HG02763 (cell line): ENCODE measurements at regions not wholly inside any gene's neighbourhood (a gene's known extent, or its start where the extent isn't known, plus 50 kb on each side); places are given as distances from the start of the nearest gene placed in this dataset.
A peak's percentile ranks its signal among the peaks of the same experiment; 100 is the strongest.
"Not testable (repeated sequence)": the region's sequence is repeated elsewhere in the genome, so short reads cannot be mapped to it uniquely, and the experiment has no call there.

ENCODE experiments used
- ATAC-seq: cut with Tn5 transposase; IDR thresholded peaks from one replicate; pipeline ENCODE4 v1.9.1; 2021; ENCODE audit warnings: mild to moderate bottlenecking, moderate library complexity; ENCODE audit not compliant: unreplicated experiment

- ATAC-seq: no peak
These were observed 49.9 kb upstream of the CAPRIN1 start for GRCh38 chr11:34001557-34002064.

DNA sequence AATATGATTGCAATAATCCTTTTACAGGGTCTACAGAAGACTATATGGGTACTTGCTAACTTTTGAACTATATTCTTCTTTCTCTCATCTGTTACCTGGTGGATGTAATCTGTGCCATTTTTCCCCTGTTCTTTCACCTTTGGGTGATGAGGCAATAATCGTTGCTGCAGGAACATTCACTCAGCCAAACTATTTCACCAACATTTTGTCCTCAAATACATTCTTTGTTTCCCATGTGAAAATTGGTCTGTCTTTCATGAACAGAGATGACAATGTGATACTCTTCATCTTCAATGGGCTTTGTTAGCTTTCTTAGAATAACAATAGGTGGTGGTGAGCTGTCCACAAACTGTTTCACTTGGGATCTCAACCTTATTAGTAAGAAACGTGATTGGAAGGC lies 52.1 kb upstream of the CAPRIN1 start:
- no peak for ATAC-seq

DNA sequence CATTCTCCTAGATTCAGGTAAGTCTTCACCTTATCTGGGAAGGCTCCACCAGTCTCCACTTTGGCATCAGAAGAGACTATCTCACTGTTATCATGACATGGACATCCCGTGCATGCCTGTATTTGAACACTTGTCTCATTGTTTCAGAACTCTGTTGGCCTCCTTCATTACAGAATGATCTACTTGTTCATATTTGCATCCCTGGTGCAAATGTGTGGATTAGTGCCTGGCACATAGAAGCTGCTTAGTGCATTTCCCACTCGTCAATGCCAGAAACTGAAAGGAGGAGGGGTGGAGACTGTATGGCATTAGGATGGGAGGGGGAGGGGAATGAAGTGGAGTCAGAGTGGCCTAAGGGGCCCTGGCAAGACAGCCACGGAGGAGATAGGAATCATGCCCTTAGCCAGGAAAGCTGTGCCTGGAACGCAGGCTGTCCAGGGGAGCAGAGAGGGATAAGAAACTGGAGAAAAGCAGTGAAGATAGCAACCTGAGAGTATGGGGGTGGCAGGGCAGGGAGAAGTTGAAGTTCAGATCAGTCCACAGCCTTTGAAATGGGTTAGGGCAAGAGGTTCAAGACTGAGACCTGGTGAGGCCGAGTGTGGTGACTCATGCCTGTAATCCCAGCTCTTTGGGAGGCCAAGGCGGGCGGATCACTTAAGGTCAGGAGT lies 53.8 kb upstream of the CAPRIN1 start:
- ATAC-seq: no peak

- peak; percentile 68 for ATAC-seq
These were observed 54.8 kb upstream of the CAPRIN1 start for GRCh38 chr11:33996498-33997454.

DNA sequence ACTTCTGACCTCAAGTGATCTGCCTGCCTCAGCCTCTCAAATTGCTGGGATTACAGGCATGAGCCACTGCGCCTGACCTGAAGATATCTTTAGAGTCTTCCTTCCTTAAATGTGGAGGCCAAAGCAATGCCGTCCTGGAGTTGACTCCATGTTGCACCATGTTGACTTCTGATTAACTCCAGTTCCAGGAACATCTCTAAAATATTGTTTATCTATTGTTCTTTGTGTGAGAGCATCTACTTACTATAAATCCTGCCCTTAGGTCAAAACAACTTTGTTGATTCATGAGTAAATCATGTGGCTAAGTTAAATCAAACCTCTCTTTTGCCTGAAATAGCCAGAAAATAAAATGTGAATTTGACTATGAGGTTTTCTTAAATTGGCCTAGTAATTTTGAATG lies 56.6 kb upstream of the CAPRIN1 start:
- no peak for ATAC-seq

DNA sequence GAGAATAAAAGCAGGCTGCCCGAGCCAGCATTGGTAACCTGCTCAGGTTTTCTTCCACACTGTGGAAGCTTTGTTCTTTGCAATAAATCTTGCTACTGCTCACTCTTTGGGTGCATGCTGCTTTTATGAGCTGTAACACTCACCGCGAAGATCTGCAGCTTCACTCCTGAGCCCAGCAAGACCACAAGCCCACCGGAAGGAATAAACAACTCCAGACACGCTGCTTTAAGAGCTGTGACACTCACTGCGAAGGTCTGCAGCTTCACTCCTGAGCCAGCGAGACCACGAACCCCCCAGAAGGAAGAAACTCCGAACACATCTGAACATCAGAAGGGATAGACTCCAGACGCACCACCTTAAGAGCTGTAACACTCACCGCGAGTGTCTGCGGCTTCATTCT lies 60.4 kb upstream of the CAPRIN1 start:
- not testable (repeated sequence) for ATAC-seq

DNA sequence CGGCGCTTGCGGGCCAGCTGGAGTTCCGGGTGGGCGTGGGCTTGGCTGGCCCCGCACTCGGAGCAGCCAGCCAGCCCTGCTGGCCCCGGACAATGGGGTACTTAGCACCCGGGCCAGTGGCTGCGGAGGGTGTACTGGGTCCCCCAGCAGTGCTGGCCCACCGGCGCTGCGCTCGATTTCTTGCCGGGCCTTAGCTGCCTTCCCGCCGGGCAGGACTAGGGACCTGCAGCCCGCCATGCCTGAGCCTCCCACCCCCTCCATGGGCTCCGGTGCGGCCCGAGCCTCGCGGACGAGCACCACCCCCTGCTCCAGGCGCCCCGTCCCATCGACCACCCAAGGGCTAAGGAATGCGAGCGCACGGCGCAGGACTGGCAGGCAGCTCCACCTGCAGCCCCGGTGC lies 61.4 kb upstream of the CAPRIN1 start:
- not testable (repeated sequence) for ATAC-seq

DNA sequence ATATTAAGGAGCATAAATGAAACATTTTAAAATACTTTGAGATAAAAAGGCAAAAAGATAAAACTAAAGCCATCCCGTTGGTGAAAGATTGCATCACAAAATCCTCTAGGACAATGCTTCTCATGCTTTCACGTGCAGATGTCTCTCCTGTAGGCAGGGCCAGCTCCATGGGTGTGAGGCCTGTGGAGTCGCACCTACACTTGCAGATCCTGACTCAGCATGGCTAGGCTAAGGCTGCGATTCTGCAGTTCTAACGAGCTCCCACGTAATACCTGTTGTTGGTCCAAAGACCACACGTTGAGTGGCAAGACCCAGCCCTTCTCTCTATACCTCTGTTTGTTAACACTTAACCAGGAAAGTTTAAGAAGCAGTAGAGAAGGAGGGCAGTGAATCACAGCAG lies 62.1 kb upstream of the CAPRIN1 start:
- ATAC-seq: no peak

DNA sequence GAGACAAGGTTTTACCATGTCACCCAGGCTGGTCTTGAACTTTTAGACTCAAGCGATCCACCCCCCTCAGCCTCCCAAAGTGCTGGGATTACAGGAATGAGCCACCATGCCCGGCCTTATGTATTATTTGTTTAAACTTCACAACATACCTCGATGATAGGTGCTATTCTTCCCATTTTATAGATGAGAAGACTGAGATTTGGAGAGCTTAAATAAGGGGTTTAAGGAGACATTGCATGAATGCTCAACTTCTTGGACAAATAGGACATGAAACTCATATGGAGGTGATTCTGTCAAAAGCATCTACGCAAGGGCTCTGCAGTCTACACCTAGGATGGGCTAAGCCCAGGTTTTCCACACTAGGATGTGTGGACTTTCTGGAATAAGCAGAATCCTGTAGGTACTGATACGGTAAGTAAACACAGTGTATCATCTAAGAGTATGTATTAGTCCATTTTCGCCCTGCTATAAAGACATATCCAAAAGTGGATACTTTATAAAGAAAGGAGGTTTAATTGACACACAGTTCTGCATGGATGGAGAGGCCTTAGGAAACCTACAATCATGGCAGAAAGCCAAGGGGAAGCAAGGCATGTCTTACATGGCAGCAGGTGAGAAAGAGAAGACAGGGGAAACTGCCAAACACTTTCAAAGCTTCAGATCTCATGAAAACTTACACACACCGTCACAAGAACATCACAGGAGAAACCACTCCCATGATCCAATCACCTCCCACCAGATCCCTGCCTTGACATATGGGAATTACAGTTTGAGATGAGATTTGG lies 62.8 kb upstream of the CAPRIN1 start:
- no peak for ATAC-seq

DNA sequence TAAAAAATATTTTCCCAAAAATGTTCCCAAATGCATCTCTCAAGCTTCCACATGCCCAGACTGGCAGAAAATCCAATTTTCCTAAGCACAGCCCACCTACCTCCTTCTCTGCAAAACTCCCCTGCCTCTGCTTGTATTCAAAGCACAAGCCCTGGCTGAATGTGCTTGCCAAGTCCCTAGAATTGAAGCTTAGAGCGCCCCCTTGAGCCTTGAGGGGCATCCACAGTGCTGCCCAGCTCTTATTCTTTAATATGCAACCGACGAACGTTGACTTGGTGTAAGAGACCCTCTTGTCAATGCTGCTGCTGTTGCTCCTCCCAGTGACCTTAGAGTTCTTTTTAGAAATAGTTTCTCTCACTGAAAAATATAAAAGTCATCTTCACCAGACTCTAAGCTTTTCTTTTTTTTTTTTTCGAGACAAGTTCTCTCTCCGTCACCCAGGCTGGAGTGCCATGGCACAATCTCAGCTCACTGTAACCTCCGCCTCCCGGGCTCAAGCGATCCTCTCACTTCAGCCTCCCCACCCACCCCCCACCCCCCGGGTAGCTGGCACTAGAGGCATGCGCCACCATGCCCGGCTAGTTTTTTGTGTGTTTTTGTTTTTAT lies 63.5 kb upstream of the CAPRIN1 start:
- ATAC-seq: no peak

DNA sequence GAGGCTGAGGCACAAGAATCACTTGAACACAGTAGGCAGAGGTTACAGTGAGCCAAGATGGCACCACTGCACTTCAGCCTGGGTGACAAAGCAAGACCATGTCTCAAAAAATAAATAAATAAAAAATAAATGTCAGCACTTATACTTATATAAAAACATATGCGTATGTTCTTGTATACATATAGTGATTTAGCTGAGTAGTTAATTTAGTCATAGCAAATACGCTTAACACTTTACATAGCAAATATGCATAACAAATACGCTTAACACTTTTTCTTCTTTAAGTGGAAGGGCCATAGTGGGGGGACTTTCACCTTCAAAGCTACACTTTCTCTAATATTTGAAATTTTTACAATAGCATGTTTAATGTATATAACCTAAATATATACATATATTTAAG lies 64.0 kb upstream of the CAPRIN1 start:
- no peak for ATAC-seq

GRCh38 chr11:33986597-33987501 lies 64.7 kb upstream of the CAPRIN1 start:
- not testable (repeated sequence) for ATAC-seq

DNA sequence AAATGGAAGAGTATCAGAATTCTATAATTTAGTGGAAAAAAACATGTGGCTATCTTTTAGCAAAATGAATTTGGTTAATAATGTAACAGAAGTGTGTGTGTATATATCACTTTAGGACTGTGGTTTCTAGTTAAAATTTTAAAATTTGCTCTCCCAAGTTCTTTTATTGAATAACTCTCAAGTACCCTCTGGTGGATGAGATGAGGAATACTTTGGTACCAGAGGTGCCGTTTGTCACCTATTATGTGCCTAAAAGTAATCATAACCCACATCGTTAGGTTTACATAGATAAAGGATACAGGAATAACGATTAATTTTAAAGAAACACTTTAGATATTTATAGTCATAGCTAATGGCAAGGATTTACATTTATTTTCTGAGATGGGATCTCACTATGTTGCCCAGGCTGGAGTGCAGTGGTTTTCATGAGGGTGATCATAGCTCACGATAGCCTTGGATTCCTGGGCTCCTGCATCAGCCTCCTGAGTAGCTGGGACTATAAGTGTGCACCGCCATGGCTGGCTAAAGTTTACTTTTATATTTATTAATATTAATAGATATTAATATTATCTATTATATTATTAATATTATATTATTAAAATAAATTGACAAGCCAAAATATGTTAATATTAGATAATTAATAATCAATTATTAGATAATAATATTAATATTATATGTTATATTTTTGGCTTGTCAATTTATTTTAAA lies 66.7 kb upstream of the CAPRIN1 start:
- ATAC-seq: no peak

DNA sequence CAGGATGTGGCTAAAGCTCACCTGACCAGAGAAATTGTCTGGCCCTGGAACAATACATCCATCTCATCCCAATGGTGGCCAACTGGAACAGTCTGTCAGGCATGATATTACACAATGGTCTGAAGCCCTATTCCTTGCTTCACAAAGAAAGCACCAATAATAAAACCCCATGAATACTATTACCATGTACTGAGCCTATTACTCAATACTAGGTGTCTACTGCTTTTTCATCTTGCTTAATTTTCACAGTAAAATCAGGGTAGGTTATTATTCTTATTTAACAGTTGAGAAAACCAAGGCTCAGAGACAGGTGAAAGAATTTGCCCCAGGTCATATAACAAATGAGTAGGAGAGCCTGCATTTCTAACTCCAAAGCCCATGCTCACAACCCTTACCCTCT lies 68.9 kb upstream of the CAPRIN1 start:
- no peak for ATAC-seq

DNA sequence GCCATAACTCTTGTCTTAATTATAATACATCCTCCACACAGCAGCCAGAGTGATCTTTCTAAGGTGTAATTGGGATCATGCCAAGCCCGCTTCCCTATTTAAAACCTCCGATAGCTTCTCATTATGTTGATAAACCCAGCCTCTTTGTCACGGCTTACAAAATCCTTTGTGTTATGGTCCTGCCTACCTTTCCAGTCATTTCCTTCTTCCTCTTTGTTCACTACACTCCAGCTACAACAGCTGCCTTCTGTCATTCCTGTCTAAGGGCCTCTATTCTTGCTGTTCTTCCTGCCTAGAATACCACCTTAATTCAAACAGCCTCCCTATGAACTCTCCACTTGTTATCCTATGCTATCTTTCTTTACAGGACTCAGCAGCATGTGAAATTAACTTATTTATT lies 70.6 kb upstream of the CAPRIN1 start:
- no peak for ATAC-seq

DNA sequence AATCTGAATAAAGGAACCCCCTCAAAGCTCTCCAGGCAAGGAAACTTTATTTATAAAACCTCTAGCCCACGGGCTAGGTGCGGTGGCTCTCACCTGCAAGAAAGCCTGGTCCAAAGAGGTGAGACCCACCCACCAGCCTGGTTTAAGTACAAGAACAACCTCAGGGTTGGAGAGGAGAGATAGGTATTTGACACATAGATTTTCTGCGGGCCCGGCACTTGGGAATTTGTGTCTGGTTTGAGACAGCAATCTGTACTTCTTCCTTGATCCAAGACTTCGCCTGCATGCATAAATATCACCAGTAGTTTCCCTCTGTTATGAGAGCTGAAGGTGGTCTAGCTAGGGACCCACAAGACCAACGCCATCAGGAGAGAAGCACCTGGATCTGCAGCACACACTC lies 73.2 kb upstream of the CAPRIN1 start:
- ATAC-seq: no peak

GRCh38 chr11:33977676-33978075 lies 73.9 kb upstream of the CAPRIN1 start:
- ATAC-seq: no peak

DNA sequence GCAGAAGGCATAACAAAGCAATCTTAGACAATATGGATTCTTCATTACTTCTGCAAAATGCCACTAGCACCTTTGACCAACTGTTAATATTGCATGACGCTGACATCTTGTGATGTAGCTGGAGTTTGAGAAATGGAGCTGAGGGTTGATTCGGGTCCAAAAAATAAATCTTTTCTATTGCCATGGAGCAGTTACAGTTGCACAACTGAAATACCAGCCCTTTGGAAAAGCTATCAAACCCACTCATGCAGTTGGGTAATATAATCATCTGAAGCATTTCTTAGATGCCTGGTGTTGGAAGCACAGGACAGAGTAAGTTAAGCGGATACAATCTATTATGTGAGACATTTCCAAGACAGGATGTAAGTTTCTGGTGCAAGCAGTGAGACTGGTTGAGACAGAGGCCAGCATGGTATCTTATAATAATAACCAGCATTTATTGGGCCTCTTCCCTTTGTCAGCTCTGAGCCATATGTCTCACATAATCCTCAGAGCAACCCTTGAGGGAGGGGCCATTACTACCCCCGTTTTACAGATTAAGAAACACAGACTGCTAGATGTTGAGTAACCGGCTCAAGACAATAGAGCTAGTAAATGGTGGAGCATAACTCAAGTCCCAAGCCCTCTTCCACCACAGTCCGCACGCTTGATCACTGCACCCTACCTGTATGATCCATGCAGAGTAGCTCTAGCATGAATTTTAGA lies 74.9 kb upstream of the CAPRIN1 start:
- ATAC-seq: no peak

DNA sequence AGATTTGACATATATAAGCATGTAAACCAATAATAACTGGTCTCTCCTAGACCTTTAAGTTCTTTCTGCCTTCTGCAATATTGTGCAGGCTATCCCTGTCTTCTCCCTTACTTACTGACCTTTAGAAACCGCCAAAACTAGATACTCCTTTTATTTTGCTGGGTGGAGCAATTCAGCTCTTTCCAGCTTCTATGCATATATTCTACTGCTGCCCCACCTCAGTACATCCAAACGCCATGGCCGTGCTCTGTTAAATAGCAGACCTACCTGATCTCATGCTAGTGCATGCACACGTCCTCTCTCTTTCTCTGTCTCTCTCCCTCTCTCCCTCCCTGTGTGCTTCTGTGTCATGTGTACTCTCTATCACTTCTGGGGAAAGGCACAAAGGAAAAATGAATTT lies 76.7 kb upstream of the CAPRIN1 start:
- ATAC-seq: no peak
